ENCODE measurements at regions not wholly inside any gene's neighbourhood (a gene's known extent, or its start where the extent isn't known, plus 50 kb on each side); places are given as distances from the start of the nearest gene placed in this dataset.

GRCh38 chr2:212695426-212695825 lies 156.8 kb upstream of the ERBB4 start:
- H3K9me3 ChIP-seq: no peaks in the 10 kb centered on the region
- H3K27ac ChIP-seq: no peak overlapping the region
- H3K36me3 ChIP-seq: no peaks in the 10 kb centered on the region
- H3K4me3 ChIP-seq: no peak overlapping the region
- TF ChIP-seq POLR2AphosphoS5 (IDR thresholded peaks at IDR 0.05) (no peak), POLR2A (IDR thresholded peaks at IDR 0.05) (no peak), EP300 (IDR thresholded peaks at IDR 0.05) (no peak)
- no peaks in the 10 kb centered on the region for H3K27me3 ChIP-seq
- H3K4me1 ChIP-seq: no peaks in the 10 kb centered on the region
- WGBS, 2 donors (ENCODE audit: low coverage in 1 of 2): 88 to 100% methylated on average over 1 of the region's 1 CpG
- ATAC-seq: no peak

- Histone ChIP-seq H3K27me3 (no peaks in the 10 kb centered on the region), H3K36me3 (no peaks in the 10 kb centered on the region), H3K4me3 (no peak overlapping the region), H3K9me3 (no peaks in the 10 kb centered on the region), H3K4me1 (no peaks in the 10 kb centered on the region), H3K27ac (no peak overlapping the region)
- WGBS, 2 donors (ENCODE audit: low coverage in 1 of 2): 42 to 44% methylated on average over 3 of the region's 3 CpGs
- no peak for ATAC-seq
- TF ChIP-seq EP300 (IDR thresholded peaks at IDR 0.05) (no peak), POLR2A (IDR thresholded peaks at IDR 0.05) (no peak), POLR2AphosphoS5 (IDR thresholded peaks at IDR 0.05) (no peak), CTCF (IDR thresholded peaks at IDR 0.05) (no peak)
Observed at GRCh38 chr2:212694398-212694797, 155.8 kb upstream of the ERBB4 start.

GRCh38 chr2:212692466-212692865 lies 153.9 kb upstream of the ERBB4 start:
- Histone ChIP-seq H3K4me1 (no peaks in the 10 kb centered on the region), H3K27ac (no peak overlapping the region), H3K4me3 (no peak overlapping the region), H3K9me3 (no peaks in the 10 kb centered on the region), H3K27me3 (no peaks in the 10 kb centered on the region), H3K36me3 (no peaks in the 10 kb centered on the region)
- TF ChIP-seq POLR2AphosphoS5 (IDR thresholded peaks at IDR 0.05): no peak
- TF ChIP-seq POLR2A (IDR thresholded peaks at IDR 0.05): no peak
- TF ChIP-seq EP300 (IDR thresholded peaks at IDR 0.05): no peak
- no peak for TF ChIP-seq CTCF (IDR thresholded peaks at IDR 0.05)
- WGBS, 2 donors (ENCODE audit: low coverage in 1 of 2): 37 to 87% methylated on average over 2 to 3 of the region's 3 CpGs
- no peak for ATAC-seq

GRCh38 chr2:212686285-212686895 lies 147.8 kb upstream of the ERBB4 start:
- Histone ChIP-seq H3K27me3 (no peaks in the 10 kb centered on the region), H3K9me3 (no peaks in the 10 kb centered on the region), H3K4me3 (no peak overlapping the region), H3K36me3 (no peaks in the 10 kb centered on the region), H3K27ac (no peak overlapping the region), H3K4me1 (peaks cover 0 to 9% (median 0%) of the 10 kb centered on the region in 3 donors)
- no peak for TF ChIP-seq POLR2A (IDR thresholded peaks at IDR 0.05)
- TF ChIP-seq POLR2AphosphoS5 (IDR thresholded peaks at IDR 0.05): no peak
- peak; percentile 73 to 93 (median 82) for TF ChIP-seq CTCF (IDR thresholded peaks at IDR 0.05)
- no peak for TF ChIP-seq EP300 (IDR thresholded peaks at IDR 0.05)
- ATAC-seq: no peak
- WGBS, 2 donors (ENCODE audit: low coverage in 1 of 2): 16 to 24% methylated on average over 10 of the region's 10 CpGs

- Histone ChIP-seq H3K4me3 (no peak overlapping the region), H3K9me3 (no peaks in the 10 kb centered on the region), H3K27ac (no peak overlapping the region), H3K4me1 (peaks cover 0 to 9% (median 0%) of the 10 kb centered on the region in 3 donors), H3K27me3 (no peaks in the 10 kb centered on the region), H3K36me3 (no peaks in the 10 kb centered on the region)
- TF ChIP-seq EP300 (IDR thresholded peaks at IDR 0.05): no peak
- no peak for TF ChIP-seq POLR2AphosphoS5 (IDR thresholded peaks at IDR 0.05)
- WGBS, 2 donors (ENCODE audit: low coverage in 1 of 2): 53 to 63% methylated on average over 4 to 6 of the region's 6 CpGs
- ATAC-seq: no peak
Observed at GRCh38 chr2:212683346-212684097, 144.9 kb upstream of the ERBB4 start.

- Histone ChIP-seq H3K4me3 (no peak overlapping the region), H3K9me3 (no peaks in the 10 kb centered on the region), H3K27ac (no peak overlapping the region), H3K4me1 (peaks cover 0 to 9% (median 0%) of the 10 kb centered on the region in 3 donors), H3K27me3 (no peaks in the 10 kb centered on the region), H3K36me3 (no peaks in the 10 kb centered on the region)
- WGBS, 2 donors (ENCODE audit: low coverage in 1 of 2): 50 to 80% methylated on average over 1 to 2 of the region's 3 CpGs
- ATAC-seq: no peak
- TF ChIP-seq EP300 (IDR thresholded peaks at IDR 0.05) (no peak), POLR2A (IDR thresholded peaks at IDR 0.05) (no peak), POLR2AphosphoS5 (IDR thresholded peaks at IDR 0.05) (no peak), CTCF (IDR thresholded peaks at IDR 0.05) (no peak)
Observed at GRCh38 chr2:212682937-212683336, 144.3 kb upstream of the ERBB4 start.

Data from gastroesophageal sphincter (tissue), 4 donors.